ENCODE measurements at regions not wholly inside any gene's neighbourhood (a gene's known extent, or its start where the extent isn't known, plus 50 kb on each side); places are given as distances from the start of the nearest gene placed in this dataset.

GRCh38 chr2:104040771-104041170 is 813.1 kb upstream of the POU3F3 start:
- no peak for FAIRE-seq

GRCh38 chr2:104041351-104041750 is 812.6 kb upstream of the POU3F3 start:
- DNase-seq (ENCODE audit: low spot score), result no peak
- no peak for FAIRE-seq

More at GRCh38 chr2:104040771-104041170, 813.1 kb upstream of the POU3F3 start:
- DNase-seq (ENCODE audit: low spot score), result no peak

DNA sequence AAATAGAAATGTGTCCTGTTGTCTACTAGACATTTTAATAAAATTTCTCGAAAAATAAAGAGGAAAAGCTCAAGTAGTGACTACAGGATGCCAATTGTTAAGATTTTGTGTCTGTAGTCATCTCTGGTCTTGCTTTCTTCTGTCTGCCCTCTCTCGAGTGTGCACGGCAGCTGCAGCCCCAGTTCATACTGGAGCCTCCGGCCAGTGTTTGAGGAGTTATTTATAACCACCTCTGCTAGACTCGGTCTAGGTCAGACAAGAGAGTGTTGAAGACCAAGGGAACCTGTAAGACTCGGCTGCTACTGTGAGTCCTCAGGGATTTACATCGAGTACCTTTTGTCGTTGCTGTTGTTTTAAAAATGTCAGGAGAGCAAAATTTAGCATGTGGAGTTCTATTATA is 810.1 kb upstream of the POU3F3 start:
- FAIRE-seq (no peak), DNase-seq (ENCODE audit: low spot score) (no peak)

DNA sequence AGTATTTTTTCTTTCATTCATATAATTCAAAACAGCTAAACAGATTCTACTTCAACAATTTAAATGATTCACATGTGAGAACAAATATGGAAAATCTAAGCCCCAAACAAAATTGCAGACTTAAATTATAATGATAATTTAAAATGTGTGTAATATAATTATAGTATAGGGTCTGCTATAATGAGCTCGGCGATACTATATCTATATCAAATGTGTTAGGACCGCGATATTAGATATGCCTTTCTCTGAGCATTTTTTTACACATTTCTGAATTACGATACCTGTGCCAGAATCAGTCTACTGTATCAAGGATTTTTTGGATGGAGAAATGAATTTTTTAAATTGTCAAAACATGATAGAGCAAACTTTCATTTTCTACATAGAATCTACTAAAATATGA is 808.8 kb upstream of the POU3F3 start:
- DNase-seq (ENCODE audit: low spot score) (no peak), FAIRE-seq (no peak)

- DNase-seq (ENCODE audit: low spot score) (no peak), FAIRE-seq (no peak)
Observed at GRCh38 chr2:104046466-104046865, 807.4 kb upstream of the POU3F3 start.

- DNase-seq (ENCODE audit: low spot score) (no peak), FAIRE-seq (no peak)
Observed at GRCh38 chr2:104047516-104047915, 806.4 kb upstream of the POU3F3 start.

- no peak for FAIRE-seq
- DNase-seq (ENCODE audit: low spot score), result no peak
Observed at GRCh38 chr2:104049438-104049837, 804.5 kb upstream of the POU3F3 start.

- DNase-seq (ENCODE audit: low spot score), result no peak
- no peak for FAIRE-seq
Observed at GRCh38 chr2:104049981-104050380, 803.9 kb upstream of the POU3F3 start.

DNA sequence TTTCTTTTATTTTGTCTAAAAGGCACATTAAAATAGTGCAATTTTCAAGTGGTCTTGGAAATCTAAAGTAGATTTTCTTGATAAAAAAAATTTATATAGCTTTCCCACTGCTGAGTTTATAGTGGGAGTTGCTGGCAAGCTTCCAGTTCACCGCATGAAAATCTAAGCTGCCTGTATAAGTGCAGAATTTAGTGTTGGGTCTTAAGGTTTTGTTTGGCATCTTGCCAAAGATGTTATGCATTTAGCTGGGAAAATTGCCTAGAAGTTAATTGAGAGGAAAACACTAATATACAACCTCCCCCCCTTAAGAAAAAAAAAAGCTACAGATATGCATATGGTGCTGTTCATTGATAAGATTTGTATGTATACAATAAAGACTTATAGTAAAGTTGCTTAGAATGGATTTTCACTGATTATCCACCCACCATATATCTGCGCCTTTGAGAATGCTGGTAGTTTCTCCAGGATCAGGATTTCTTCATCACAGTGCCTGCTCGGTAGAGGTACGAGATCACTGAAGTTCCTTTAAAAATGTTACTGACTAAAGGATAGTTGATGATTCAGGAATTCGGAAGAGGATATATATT is 803.2 kb upstream of the POU3F3 start:
- no peak for DNase-seq (ENCODE audit: low spot score)
- FAIRE-seq, result no peak

GRCh38 chr2:104051766-104052165 is 802.1 kb upstream of the POU3F3 start:
- DNase-seq (ENCODE audit: low spot score), result no peak
- FAIRE-seq, result no peak

GRCh38 chr2:104052356-104052755 is 801.6 kb upstream of the POU3F3 start:
- no peak for FAIRE-seq
- no peak for DNase-seq (ENCODE audit: low spot score)

DNA sequence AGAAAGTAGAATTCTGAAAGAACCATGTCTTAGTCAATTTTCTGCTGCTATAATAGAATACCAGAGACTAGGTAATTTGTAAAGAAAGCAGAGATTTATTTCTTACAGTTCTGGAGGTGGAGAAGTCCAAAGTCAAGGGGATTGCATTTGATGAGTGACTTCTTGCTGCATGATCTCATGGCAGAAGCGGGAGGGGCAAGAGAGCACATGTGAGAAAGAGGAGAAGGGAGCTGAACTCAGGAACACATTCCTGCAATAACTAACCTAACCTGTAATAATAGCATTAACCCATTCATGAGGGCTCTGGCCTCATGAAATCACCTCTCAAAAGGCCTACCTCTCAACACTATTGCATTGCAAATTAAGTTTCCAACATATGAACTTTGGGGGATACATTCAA is 797.5 kb upstream of the POU3F3 start:
- no peak for FAIRE-seq
- no peak for DNase-seq (ENCODE audit: low spot score)

- DNase-seq (ENCODE audit: low spot score) (no peak), FAIRE-seq (no peak)
Observed at GRCh38 chr2:104068665-104069064, 785.2 kb upstream of the POU3F3 start.

DNA sequence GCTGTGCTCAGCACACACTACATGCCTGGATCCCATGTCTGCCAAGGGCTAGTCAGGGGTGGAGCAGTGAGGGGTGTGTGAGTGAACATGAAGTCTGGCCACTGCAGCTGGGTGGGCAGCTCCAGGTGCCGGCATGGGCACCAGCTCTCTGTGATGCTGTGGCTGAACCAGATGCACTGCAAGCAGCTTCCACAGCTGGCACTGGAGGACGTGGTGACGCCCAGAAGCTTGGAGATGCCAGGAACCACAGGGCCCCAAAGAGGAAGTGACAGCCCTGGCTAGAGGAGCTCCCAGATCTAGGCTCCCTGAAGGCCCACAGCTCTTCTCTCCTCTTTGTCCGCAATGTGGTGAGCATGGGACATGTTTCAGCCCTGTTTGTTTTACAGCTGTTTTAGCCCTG is 776.3 kb upstream of the POU3F3 start:
- FAIRE-seq (no peak), DNase-seq (ENCODE audit: low spot score) (no peak)

DNA sequence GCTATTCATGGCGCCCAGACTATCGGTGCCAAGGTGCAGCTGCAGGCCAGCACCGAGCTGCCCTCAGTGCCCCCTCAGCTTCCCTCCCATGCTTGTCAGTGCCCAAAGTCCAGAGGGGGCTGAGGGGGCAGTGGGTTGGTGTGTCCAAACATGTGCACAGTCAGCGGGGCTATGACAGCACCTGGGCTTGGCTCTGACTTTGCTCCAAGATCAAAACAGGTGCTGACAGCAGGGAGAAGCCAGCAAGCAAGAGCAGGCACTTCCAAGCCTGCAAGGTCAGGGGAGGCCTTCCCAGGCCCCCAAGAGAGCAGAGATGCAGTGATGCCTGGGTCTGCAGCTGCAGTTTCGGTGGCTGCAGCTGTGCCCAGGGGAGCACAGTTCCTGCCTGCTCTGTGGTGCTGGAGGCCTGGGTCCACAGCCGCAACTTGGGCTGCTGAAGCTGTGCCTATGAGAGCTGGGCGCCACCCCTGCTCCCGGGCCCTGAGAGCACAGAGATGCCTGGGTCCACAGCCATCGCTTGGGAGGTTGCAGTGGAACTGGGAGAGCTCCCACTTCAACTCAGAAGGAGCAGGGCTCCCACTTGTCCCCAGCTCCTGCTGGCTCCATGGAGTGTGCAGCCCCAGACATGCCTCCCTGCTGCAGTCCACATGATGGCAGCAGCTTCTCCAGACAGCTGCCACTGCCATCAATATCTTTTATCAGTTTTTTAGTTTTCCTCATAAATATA is 775.3 kb upstream of the POU3F3 start:
- FAIRE-seq (no peak), DNase-seq (ENCODE audit: low spot score) (no peak)

DNA sequence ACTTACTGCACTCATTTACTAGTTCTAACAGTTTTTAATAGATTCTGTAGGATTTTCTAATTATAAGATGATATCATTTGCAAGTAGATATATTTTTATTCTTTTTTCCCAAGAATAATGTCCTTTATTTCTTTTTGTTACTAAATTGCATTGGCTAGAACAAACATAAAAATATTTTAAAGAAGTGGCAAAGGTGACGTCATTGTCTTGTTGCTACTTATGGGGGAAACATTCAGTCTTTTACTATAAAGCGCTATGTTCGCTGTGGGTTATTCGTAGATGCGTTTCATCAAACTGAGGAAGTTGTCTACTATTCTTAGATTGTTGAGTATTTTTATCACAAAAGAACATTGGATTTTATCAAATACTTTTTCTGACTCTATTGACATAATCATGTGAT is 765.2 kb upstream of the POU3F3 start:
- DNase-seq (ENCODE audit: low spot score) (no peak), FAIRE-seq (no peak)

DNA sequence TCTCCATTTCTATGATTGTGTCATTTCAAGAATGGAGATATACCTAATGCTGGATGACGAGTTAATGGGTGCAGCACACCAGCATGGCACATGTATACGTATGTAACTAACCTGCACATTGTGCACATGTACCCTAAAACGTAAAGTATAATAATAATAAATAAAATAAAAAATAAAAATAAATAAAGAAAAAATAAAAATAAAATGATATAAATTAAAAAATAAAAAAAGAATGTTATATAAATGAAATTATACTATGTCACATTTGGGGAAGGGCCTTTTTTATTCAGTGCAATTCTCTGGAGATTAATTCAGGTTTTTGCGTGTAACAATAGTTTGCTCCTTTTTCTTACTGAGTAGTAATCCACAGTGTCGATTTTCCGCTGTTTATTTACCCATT is 763.5 kb upstream of the POU3F3 start:
- no peak for DNase-seq (ENCODE audit: low spot score)
- no peak for FAIRE-seq

GRCh38 chr2:104091894-104092293 is 762.0 kb upstream of the POU3F3 start:
- FAIRE-seq, result no peak
- no peak for DNase-seq (ENCODE audit: low spot score)

DNA sequence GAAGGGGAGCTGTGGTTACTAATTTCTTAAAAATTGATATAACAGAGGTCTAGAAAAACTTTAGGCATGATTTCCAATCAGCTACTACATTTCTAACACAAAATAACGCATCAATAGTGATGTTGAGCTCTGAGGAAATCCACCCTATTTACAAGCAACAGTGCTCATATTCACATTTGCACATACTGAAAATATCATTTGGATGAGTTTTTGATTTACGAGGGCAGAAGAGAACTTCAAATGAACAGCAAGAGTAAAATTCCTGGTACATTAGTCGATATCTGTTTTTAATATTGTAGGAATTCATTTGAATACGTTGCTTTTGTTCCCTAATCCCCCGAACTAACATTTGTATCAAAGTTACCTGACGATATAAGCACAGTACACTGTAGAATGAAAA is 761.0 kb upstream of the POU3F3 start:
- DNase-seq (ENCODE audit: low spot score) (no peak), FAIRE-seq (no peak)

DNA sequence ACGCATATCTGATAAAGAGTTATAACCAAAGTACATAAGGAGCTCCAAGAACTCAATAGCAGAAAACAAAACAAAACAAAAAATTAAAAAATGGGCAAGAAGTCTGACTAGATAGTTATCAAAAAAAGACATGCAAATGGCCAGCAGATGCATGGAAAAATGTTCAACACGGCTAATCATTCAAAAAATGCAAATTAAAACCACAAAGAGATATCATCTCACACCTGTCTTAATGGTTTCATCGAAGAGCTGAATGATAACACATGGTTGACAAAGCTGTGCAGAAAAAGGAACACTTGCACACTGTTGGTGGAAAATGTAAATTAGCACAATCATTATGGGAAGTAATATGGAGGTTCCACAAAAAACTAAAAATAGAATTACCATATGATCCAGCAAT is 751.3 kb upstream of the POU3F3 start:
- DNase-seq (ENCODE audit: low spot score), result no peak
- FAIRE-seq, result no peak

GRCh38 chr2:104109356-104109755 is 744.6 kb upstream of the POU3F3 start:
- FAIRE-seq (no peak), DNase-seq (ENCODE audit: low spot score) (no peak)

GRCh38 chr2:104118889-104119288 is 735.0 kb upstream of the POU3F3 start:
- DNase-seq (ENCODE audit: low spot score), result no peak
- no peak for FAIRE-seq

DNA sequence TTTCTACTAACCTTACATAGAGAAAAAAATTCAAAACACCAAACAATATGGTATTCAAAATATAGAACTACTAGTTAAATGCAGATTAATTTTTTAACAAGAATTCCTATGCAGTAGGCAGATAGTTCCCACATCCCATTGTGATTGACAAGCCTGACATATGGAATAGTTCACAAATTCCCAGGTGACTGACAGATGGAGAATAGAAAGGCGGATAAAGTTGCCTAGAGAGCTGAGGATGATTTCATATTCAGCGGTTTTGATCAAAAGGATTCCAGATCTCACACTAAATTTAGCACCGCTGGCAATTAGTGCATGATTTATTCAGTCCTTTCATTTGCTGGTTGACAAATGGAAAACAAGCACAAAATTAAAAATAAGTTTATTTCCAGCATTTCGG is 733.7 kb upstream of the POU3F3 start:
- DNase-seq (ENCODE audit: low spot score), result no peak
- no peak for FAIRE-seq
